Neural progenitor cell (in vitro differentiated cells): ENCODE measurements at regions not wholly inside any gene's neighbourhood (a gene's known extent, or its start where the extent isn't known, plus 50 kb on each side); places are given as distances from the start of the nearest gene placed in this dataset.

ENCODE experiments used
- EZH2 ChIP-seq: fragments of 200-600 bp; sonication (generic); IDR thresholded peaks from 2 replicates; pipeline ENCODE4 v1.6.1; 2017; ENCODE audit warnings: antibody characterized with exemption, mild to moderate bottlenecking, moderate library complexity
- TF ChIP-seq, protein P1 (sequence below): fragments of 200-600 bp; sonication (generic); IDR thresholded peaks from 2 replicates; pipeline ENCODE4 v1.5.1; 2017; ENCODE audit warnings: antibody characterized with exemption, mild to moderate bottlenecking

DNA sequence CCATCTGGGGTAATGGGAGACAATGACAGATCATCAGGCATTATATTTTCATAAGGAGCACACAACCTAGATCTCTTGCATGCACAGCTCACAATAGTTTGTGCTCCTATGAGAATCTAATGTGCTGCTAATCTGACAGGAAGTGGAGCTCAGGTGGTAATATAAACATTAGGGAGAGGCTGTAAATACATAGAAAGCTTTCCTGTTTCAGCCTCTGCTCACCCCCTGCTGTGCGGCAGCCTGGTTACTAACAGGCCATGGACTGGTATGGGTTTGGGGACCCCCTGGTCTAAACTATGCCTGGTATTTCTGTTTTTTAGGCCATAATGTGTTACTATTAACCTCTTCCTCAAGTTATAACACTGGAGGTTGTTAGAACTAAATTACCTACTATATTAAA, 1373.7 kb downstream of the LRFN5 start:
- TF ChIP-seq, protein P1, sequence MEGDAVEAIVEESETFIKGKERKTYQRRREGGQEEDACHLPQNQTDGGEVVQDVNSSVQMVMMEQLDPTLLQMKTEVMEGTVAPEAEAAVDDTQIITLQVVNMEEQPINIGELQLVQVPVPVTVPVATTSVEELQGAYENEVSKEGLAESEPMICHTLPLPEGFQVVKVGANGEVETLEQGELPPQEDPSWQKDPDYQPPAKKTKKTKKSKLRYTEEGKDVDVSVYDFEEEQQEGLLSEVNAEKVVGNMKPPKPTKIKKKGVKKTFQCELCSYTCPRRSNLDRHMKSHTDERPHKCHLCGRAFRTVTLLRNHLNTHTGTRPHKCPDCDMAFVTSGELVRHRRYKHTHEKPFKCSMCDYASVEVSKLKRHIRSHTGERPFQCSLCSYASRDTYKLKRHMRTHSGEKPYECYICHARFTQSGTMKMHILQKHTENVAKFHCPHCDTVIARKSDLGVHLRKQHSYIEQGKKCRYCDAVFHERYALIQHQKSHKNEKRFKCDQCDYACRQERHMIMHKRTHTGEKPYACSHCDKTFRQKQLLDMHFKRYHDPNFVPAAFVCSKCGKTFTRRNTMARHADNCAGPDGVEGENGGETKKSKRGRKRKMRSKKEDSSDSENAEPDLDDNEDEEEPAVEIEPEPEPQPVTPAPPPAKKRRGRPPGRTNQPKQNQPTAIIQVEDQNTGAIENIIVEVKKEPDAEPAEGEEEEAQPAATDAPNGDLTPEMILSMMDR, result no peak
- no peak for TF ChIP-seq EZH2
